Stimulated activated naive CD8-positive, alpha-beta T cell treated with anti-CD3 and anti-CD28 coated beads, Interleukin-15, amount 100 ng/mL, for 72 hours (primary cell): ENCODE measurements at regions not wholly inside any gene's neighbourhood (a gene's known extent, or its start where the extent isn't known, plus 50 kb on each side); places are given as distances from the start of the nearest gene placed in this dataset.

Experiments
- ATAC-seq: fragments of 150-1000 bp; cut with Tn5 transposase; 2 replicates; pipeline ENCODE4 v1.10.0; 2021; ENCODE audit warnings: mild to moderate bottlenecking, moderate library complexity
- DNase-seq, 2 donors: peaks; one replicate each; pipeline ENCODE4 v3.0.0; 2021 to 2022
- H3K27ac Mint-ChIP-seq, 2 donors: one replicate each; pipeline ENCODE4 v1.8.0; 2022; ENCODE audit warnings: mild to moderate bottlenecking in 2 of 2, mixed read lengths in 2 of 2, moderate library complexity in 2 of 2
- H3K27me3 Mint-ChIP-seq: one replicate; pipeline ENCODE4 v1.8.0; 2022; ENCODE audit warnings: mixed read lengths
- H3K4me1 Mint-ChIP-seq: one replicate; pipeline ENCODE4 v1.8.0; 2022; ENCODE audit warnings: mild to moderate bottlenecking, mixed read lengths
- H3K4me3 Mint-ChIP-seq, 2 donors: one replicate each; pipeline ENCODE4 v1.8.0; 2022; ENCODE audit warnings: mild to moderate bottlenecking in 2 of 2, mixed read lengths in 2 of 2, moderate library complexity in 1 of 2
- H3K9me3 Mint-ChIP-seq, 2 donors: one replicate each; pipeline ENCODE4 v1.8.0; 2022; ENCODE audit warnings: mixed read lengths in 2 of 2

DNA sequence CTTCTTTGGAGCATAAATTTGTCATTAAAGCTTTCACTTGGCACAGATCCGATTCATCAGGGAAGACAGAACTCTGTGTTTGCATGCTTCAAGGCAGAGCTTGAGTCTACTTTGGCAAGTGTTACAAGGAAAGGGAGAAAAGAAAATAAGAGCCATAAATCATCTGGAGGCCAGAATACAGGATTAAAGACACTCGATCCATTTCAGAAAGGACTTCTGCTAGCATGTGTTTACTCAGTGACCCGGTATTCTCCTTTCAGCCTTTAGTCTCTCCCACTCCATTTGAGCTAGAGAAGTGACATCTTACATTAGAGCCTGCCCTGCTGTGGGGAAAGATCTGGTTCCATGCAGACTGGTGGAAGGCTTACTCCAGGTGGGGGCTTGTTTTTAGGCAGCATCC lies 306.4 kb downstream of the KLF5 start:
- Mint-ChIP-seq H3K27ac (no peak overlapping the region), H3K4me1 (no peaks in the 10 kb centered on the region), H3K9me3 (no peaks in the 10 kb centered on the region), H3K4me3 (no peak overlapping the region), H3K27me3 (no peaks in the 10 kb centered on the region)
- ATAC-seq: no peak
- DNase-seq: no peak

DNA sequence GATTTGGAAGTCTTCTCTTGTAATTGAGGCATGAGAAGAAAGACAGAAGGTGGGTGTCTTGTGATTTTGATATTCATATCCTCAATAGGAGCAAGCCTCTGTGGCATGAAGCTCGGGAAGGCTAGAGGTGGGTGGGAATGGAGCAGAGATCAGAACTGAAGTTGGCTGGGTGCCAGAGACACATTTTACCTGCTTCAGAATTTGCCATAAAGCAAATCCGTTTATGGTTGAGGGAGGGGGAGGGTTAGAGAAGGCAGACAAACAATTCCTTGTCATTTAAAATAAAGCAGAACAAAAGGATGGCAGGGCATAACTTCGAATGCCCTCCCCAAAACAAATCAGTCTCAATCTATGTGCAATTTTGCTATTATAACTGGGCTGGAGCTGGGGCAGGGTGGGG lies 305.9 kb downstream of the KLF5 start:
- DNase-seq: no peak
- H3K4me3 Mint-ChIP-seq: no peak overlapping the region
- no peak for ATAC-seq
- H3K9me3 Mint-ChIP-seq: no peaks in the 10 kb centered on the region
- H3K27ac Mint-ChIP-seq: no peak overlapping the region
- no peaks in the 10 kb centered on the region for H3K27me3 Mint-ChIP-seq
- no peaks in the 10 kb centered on the region for H3K4me1 Mint-ChIP-seq

DNA sequence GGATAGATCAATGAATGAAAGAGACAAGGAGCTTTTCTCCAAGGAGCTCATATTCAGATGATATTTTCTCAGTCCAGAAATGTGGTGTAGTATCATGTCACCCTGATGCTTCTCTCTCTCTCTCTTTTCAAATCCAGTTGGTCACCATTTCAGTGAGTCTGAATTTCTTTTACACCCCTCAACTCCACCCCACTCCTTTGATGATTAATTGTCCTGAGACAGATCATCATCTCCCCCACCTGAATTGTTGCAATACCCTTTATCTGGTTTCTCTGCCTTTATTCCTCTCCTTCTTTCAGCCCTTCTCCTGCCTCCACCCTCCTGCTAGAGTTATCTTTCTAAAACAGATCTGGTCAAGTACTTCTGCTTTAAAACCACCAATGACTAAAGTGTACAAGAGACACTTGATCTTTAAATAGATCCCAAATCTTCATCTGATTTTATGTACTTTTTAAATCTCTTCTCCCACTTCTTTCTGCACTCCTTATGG lies 299.8 kb downstream of the KLF5 start:
- H3K27me3 Mint-ChIP-seq: no peaks in the 10 kb centered on the region
- DNase-seq: no peak
- no peak for ATAC-seq
- no peaks in the 10 kb centered on the region for H3K4me1 Mint-ChIP-seq
- no peak overlapping the region for H3K4me3 Mint-ChIP-seq
- H3K27ac Mint-ChIP-seq: no peak overlapping the region
- no peaks in the 10 kb centered on the region for H3K9me3 Mint-ChIP-seq

DNA sequence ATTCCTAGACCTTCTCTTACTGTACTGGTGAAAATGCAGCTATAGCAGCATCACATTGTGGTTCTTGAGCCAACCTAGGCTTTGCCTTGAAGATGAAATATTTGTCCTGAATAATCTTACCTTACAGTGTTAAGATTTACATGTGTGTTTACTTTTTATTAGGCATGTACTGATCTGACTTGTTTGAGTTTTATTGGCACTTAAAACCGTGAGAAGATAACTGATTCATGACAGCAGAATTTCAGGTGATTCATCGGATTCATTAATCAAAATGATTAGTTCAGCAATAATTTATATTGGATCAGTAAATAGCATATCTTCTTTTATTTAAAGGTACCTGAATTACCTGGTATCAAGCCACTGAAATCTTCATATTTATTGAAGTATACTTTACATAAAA lies 296.3 kb downstream of the KLF5 start:
- no peaks in the 10 kb centered on the region for H3K27me3 Mint-ChIP-seq
- no peak overlapping the region for H3K27ac Mint-ChIP-seq
- H3K4me1 Mint-ChIP-seq: no peaks in the 10 kb centered on the region
- H3K9me3 Mint-ChIP-seq: no peaks in the 10 kb centered on the region
- no peak overlapping the region for H3K4me3 Mint-ChIP-seq
- DNase-seq (no peak), ATAC-seq (no peak)

DNA sequence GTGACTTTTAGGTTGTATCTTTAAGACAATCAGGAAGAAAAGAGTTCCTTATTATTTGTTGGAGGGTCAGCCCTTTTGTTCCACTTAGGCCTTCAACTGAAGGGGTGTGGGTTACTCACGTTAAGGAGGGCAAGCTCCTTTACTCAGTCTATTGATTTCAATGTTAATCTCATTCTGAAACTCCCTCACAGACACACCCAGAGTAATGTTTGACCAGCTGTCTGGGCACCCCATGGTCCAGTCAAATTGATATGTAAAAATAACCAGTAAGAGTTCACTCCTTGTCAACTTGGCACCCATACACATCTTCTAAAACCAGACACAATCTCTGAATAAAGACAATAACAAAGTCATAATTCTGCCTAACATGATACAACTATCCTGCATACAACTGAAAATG lies 292.9 kb downstream of the KLF5 start:
- Mint-ChIP-seq H3K4me1 (no peaks in the 10 kb centered on the region), H3K9me3 (peaks cover 0 to 7% of the 10 kb centered on the region in 2 donors), H3K4me3 (no peak overlapping the region), H3K27ac (no peak overlapping the region), H3K27me3 (peaks cover 15% of the 10 kb centered on the region)
- ATAC-seq (no peak), DNase-seq (no peak)

DNA sequence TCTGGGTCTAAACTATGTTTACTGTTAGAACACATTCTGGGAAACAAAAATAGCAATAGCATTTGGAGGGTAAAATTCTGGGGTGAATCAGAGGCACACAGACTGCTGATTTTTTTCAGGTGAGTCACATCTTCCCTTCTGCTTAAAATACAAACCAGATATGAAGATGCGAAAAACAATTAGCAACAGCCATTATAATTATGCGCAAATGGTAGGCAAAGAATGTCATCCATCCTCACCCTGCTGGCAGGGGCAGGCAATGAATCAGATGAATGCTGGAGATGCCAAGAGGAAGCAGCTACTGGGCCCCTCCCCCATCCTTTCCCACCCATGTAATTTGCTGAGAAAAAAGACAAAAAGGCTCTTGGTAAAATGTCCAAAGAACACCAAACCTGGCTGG lies 282.9 kb downstream of the KLF5 start:
- ATAC-seq (no peak), DNase-seq (no peak)
- Mint-ChIP-seq H3K9me3 (no peaks in the 10 kb centered on the region), H3K4me3 (no peak overlapping the region), H3K4me1 (no peaks in the 10 kb centered on the region), H3K27me3 (no peaks in the 10 kb centered on the region), H3K27ac (no peak overlapping the region)

DNA sequence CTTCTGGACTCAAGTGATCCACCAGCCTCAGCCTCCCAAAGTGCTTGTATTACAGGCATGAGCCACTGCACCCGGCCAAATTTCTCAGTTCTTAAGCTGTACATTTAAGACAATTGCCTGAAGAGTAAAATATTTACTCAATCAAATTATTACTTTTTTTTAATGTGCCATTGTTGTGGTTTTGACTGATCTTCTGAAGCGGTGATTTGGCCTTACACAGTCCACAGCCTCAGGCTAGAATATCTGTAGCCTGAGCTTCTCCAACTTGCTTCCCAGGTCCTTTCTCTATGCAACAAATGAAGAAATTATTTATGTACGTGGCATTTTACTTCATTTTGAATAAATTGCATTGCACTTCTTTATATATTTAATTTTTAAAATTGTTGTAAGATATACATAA lies 281.3 kb downstream of the KLF5 start:
- DNase-seq (no peak), ATAC-seq (no peak)
- no peak overlapping the region for H3K27ac Mint-ChIP-seq
- H3K9me3 Mint-ChIP-seq: no peaks in the 10 kb centered on the region
- H3K27me3 Mint-ChIP-seq: no peaks in the 10 kb centered on the region
- H3K4me1 Mint-ChIP-seq: peaks cover 7% of the 10 kb centered on the region
- no peak overlapping the region for H3K4me3 Mint-ChIP-seq

DNA sequence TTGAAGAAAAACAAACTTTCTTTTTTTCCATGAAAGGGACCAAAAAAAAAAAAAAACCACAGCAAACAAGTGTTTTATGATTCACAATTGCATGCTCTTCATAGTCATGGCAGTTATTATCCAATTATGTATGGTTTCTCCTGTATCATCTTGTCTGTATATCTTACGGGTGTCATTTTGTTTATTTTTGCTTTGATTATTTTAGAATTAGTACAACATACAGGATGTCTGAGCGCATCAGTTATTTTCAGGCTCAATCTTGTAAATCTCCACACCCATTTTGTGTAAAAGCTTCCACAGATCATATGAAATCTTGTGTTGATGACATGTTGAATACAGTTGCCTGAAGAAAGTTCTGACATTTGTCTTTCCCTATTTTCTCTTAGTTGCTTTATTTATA lies 280.3 kb downstream of the KLF5 start:
- H3K27me3 Mint-ChIP-seq: no peaks in the 10 kb centered on the region
- no peak overlapping the region for H3K4me3 Mint-ChIP-seq
- DNase-seq: no peak
- no peaks in the 10 kb centered on the region for H3K9me3 Mint-ChIP-seq
- H3K4me1 Mint-ChIP-seq: peaks cover 16% of the 10 kb centered on the region
- no peak overlapping the region for H3K27ac Mint-ChIP-seq
- no peak for ATAC-seq

DNA sequence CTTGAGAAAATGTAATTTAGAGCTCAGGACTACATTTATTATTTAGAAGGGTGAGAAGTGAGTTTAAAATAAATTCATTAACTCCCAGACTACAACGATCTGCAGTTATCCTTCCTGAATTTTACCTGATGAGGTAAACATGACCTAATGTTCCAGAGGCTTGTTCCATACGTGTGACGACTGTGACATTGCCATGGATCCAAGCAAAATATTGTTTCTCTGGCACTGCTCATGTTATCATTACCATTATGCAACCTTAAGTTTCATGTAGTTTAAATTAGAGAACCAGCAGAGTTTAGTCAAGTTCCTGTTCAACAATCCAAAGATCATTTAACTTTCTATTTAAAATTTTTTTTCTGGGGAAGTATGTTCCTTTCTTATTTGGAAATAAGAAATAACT lies 279.6 kb downstream of the KLF5 start:
- DNase-seq: no peak
- Mint-ChIP-seq H3K27ac (no peak overlapping the region), H3K4me1 (peaks cover 16% of the 10 kb centered on the region), H3K4me3 (no peak overlapping the region), H3K27me3 (no peaks in the 10 kb centered on the region), H3K9me3 (no peaks in the 10 kb centered on the region)
- no peak for ATAC-seq

DNA sequence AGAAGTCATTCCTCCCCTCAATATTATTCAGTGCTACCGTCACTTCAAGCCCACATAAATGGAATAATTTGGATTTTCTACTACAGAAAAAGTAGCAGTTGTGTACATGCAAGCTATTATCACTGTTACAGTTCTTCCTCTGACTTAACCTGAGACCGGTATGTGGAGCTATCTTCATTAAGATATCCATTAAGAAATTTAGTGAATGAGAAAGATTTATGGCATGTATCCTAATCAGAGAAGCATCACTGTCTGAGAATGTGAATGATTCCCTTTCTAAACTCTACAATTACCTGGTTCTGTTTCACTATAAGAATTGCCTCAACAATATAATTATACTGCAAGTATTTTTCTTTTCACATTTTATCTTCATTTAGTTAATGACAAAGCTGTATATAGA lies 278.7 kb downstream of the KLF5 start:
- Mint-ChIP-seq H3K27me3 (no peaks in the 10 kb centered on the region), H3K4me3 (no peak overlapping the region), H3K4me1 (peaks cover 16% of the 10 kb centered on the region), H3K27ac (no peak overlapping the region), H3K9me3 (no peaks in the 10 kb centered on the region)
- DNase-seq: no peak
- no peak for ATAC-seq

DNA sequence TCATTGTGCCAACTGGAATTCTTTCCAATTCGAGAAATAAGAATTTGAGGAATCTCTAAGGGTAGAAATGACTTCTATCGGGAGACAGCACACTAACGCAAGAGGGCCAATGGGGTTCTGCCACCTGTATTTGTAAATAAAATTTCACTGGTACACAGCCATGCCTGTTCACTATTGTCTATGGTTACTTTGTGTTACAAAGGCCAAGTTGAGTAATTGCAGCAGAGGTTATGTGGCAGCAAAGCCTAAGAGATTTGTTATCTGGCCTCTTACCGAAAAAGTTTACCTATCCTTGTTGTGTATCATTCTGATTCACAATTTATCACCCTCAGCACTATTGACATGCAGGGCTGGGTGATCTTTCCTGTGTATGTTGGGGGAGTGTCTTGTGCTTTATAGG lies 278.0 kb downstream of the KLF5 start:
- ATAC-seq: no peak

DNA sequence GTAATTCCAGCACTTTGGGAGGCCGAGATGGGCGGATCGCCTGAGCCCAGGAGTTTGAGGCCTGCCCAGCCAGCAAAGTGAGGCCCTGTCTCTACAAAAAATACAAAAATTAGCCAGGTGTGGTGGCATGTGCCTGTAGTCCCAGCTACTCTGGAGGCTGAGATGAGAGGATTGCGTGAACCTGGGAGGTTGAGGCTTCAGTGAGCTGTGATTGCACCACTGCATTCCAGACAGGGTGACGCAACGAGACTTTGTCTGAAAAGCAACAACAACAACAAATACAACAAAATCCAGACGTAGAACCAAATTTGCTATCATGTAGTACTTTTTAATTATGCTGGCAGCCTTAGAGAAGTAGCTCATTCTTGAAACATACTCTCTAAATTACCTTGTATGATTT lies 277.1 kb downstream of the KLF5 start:
- no peak overlapping the region for H3K4me3 Mint-ChIP-seq
- H3K4me1 Mint-ChIP-seq: peaks cover 16% of the 10 kb centered on the region
- no peaks in the 10 kb centered on the region for H3K9me3 Mint-ChIP-seq
- DNase-seq (no peak), ATAC-seq (no peak)
- no peak overlapping the region for H3K27ac Mint-ChIP-seq
- no peaks in the 10 kb centered on the region for H3K27me3 Mint-ChIP-seq

More for the DNA sequence above, 278.0 kb downstream of the KLF5 start:
- Mint-ChIP-seq H3K9me3 (no peaks in the 10 kb centered on the region), H3K4me3 (no peak overlapping the region), H3K27me3 (no peaks in the 10 kb centered on the region), H3K4me1 (peaks cover 16% of the 10 kb centered on the region), H3K27ac (no peak overlapping the region)
- no peak for DNase-seq

DNA sequence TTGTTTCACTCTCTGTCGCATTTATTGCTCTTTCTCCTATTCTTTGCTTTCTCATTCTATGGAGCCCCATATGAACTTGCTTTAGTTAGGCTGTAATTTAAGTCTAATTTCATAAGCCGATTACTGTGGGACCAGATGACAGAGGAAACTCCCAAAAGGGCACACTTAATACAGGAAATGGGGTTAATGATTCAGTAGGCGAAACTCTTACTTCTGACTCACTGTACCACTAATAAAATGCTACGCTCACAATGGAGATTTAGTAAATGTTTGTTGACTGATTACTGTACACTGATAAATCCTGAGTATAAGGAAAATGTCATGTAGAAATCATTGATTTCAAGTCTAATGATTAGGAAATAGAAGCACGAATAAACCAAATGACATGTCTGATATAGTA lies 276.4 kb downstream of the KLF5 start:
- DNase-seq: no peak
- Mint-ChIP-seq H3K27me3 (no peaks in the 10 kb centered on the region), H3K27ac (no peak overlapping the region), H3K4me3 (no peak overlapping the region), H3K4me1 (peaks cover 16% of the 10 kb centered on the region), H3K9me3 (no peaks in the 10 kb centered on the region)
- peak; percentile 93 for ATAC-seq

DNA sequence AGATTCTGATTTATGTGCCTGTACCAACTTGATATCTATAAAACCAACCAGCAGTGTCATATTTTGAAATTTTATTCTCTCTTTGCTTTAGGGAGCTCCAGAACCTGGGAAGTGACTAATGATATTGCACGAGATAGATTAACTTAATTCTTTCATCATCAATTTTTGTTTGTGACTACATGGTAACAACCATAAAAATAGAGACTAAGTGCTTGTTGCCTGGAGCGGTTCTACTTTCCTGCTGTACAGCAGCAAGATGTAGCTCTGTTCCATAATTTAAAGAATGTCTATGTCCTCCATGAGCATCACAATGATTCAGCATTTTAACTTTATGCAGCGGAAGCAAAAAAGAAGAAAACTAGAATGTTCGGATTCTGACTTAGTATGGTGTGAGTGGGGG lies 275.6 kb downstream of the KLF5 start:
- ATAC-seq: no peak

DNA sequence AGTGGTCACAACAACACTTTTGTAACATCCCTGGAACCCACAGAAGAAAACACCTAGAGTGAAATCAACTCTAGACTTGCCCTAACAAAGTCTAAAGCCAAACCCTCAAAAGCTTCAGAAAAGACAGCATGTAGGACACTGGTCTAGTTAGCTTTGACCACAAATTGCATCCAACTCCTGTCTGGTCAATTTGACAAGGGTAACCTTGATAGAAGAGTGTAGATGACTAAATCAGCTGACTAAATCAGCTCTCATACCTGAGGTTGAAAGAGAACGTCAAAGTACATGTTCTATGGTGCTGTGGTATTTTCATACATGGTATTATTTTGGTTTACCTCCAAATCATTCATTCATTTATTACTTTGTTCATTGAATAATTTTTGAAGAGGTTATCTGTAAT lies 272.8 kb downstream of the KLF5 start:
- no peak for DNase-seq
- H3K4me3 Mint-ChIP-seq: no peak overlapping the region
- H3K27me3 Mint-ChIP-seq: no peaks in the 10 kb centered on the region
- no peak for ATAC-seq
- H3K9me3 Mint-ChIP-seq: no peaks in the 10 kb centered on the region
- peaks cover 16% of the 10 kb centered on the region for H3K4me1 Mint-ChIP-seq
- no peak overlapping the region for H3K27ac Mint-ChIP-seq

More for the DNA sequence above, 275.6 kb downstream of the KLF5 start:
- H3K27ac Mint-ChIP-seq: peak overlapping the region in 1 of 2 donors; percentile 21
- no peaks in the 10 kb centered on the region for H3K27me3 Mint-ChIP-seq
- no peak overlapping the region for H3K4me3 Mint-ChIP-seq
- H3K4me1 Mint-ChIP-seq: peaks cover 16% of the 10 kb centered on the region
- DNase-seq: no peak
- no peaks in the 10 kb centered on the region for H3K9me3 Mint-ChIP-seq

DNA sequence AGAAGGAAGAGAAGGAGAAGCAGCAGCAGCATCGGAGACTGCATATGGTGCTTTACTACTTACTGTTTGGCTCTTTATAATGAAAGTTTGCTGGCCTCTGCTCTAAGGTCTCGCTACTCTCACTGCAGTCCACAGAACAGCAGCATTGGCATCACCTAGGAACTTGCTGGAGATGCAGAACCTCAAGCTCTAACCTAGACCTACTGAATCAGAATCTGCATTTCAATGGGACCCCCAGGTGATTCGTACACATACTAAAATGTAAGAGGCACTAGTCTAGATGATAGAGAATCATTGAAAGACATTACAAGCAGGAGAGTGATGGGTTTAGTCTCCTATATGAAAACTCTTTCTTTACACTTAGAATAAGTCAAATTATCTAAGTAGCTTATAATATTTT lies 270.6 kb downstream of the KLF5 start:
- Mint-ChIP-seq H3K4me3 (no peak overlapping the region), H3K9me3 (no peaks in the 10 kb centered on the region), H3K27ac (no peak overlapping the region), H3K4me1 (peaks cover 1% of the 10 kb centered on the region), H3K27me3 (no peaks in the 10 kb centered on the region)
- no peak for DNase-seq
- no peak for ATAC-seq

DNA sequence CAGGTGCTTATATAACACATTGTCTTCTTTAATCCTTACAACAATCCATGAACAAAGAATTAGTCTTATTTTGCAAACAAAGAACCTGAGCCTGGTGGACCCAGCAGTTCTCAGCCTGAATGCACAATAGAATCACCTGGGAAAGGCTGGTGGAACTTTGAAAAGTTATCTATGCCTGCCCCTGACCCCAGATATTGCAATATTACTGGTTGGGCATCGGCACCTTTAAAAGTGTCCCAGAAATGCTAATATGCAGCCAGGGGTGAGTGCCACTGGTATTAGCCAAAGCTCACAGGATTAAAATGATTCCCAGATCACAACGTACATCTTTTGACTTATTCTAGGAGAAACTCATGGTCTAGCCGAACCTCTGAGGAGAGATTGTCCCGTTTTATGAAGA lies 268.8 kb downstream of the KLF5 start:
- Mint-ChIP-seq H3K27ac (no peak overlapping the region), H3K27me3 (no peaks in the 10 kb centered on the region), H3K4me3 (no peak overlapping the region), H3K9me3 (no peaks in the 10 kb centered on the region), H3K4me1 (no peaks in the 10 kb centered on the region)
- ATAC-seq: no peak
- no peak for DNase-seq
